ENCODE measurements at regions not wholly inside any gene's neighbourhood (a gene's known extent, or its start where the extent isn't known, plus 50 kb on each side); places are given as distances from the start of the nearest gene placed in this dataset.

DNA sequence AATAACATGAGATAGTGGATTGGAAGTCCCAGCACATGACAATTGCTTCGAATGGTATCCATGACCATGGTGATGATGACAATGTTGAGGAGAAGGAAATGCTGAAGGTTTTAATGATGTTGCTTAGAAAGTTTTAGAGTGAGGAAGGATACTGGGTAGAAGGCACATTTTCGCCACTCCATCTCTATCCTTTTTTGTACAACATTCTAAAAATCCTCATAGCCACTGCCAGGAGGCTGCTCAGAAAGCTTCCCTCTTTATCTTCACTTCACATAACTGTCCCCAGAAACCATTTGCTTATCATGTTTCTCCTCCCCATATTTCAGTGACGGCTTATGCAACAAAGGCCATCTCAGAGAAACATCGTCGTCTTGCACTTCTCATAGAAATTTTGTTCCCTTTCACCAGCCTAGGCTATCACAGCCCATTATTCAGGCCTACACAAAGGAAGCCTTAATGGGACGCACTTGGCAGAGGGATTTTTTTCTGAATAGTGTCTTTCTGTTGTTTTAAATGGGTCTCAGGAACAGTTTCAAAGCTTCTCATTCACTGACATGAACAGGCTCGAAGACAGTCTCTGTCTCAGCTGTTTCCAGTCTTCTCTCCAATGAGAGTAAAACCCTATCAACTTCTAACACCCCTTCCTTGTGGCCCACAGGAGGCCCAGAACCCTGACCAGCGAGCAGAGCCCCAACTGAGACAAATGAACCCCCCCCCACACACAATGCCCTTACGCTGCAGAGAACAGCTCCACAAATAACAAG, 506.7 kb downstream of the HAPSTR1 start:
- Mint-ChIP-seq H3K27me3 (ENCODE audit: low read depth) (no peaks in the 10 kb centered on the region), H3K9me3 (no peaks in the 10 kb centered on the region), H3K4me1 (no peaks in the 10 kb centered on the region), H3K4me3 (no peak overlapping the region), H3K36me3 (no peaks in the 10 kb centered on the region), H3K27ac (no peak overlapping the region)
- DNase-seq (ENCODE audit: low spot score) (no peak), ATAC-seq (no peak)
- CTCF ChIA-PET = no interaction called here
- POLR2A ChIA-PET = no interaction called here
- TF ChIP-seq, protein P1, sequence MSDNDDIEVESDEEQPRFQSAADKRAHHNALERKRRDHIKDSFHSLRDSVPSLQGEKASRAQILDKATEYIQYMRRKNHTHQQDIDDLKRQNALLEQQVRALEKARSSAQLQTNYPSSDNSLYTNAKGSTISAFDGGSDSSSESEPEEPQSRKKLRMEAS (CRISPR knock-in tag; IDR thresholded peaks at IDR 0.05) = no peak
- no peak for TF ChIP-seq TCF7 (CRISPR knock-in tag; IDR thresholded peaks at IDR 0.05; ENCODE audit: low read depth)
- TF ChIP-seq, protein P2, sequence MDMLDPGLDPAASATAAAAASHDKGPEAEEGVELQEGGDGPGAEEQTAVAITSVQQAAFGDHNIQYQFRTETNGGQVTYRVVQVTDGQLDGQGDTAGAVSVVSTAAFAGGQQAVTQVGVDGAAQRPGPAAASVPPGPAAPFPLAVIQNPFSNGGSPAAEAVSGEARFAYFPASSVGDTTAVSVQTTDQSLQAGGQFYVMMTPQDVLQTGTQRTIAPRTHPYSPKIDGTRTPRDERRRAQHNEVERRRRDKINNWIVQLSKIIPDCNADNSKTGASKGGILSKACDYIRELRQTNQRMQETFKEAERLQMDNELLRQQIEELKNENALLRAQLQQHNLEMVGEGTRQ (CRISPR knock-in tag; IDR thresholded peaks at IDR 0.05) = no peak
- TF ChIP-seq FOXK1 (CRISPR knock-in tag; IDR thresholded peaks at IDR 0.05) = no peak
- no peak for TF ChIP-seq ZNF317 (CRISPR knock-in tag; IDR thresholded peaks at IDR 0.05; ENCODE audit: borderline replicate concordance, low read depth)
- TF ChIP-seq, protein P3, sequence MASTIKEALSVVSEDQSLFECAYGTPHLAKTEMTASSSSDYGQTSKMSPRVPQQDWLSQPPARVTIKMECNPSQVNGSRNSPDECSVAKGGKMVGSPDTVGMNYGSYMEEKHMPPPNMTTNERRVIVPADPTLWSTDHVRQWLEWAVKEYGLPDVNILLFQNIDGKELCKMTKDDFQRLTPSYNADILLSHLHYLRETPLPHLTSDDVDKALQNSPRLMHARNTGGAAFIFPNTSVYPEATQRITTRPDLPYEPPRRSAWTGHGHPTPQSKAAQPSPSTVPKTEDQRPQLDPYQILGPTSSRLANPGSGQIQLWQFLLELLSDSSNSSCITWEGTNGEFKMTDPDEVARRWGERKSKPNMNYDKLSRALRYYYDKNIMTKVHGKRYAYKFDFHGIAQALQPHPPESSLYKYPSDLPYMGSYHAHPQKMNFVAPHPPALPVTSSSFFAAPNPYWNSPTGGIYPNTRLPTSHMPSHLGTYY (CRISPR knock-in tag; IDR thresholded peaks at IDR 0.05) = no peak
- no peak for TF ChIP-seq NR3C1 (CRISPR knock-in tag; conservative IDR thresholded peaks at IDR 0.05; ENCODE audit: low read depth)
- no peak for TF ChIP-seq OVOL2 (CRISPR knock-in tag; IDR thresholded peaks at IDR 0.05; ENCODE audit: borderline replicate concordance)
- TF ChIP-seq, protein P4, sequence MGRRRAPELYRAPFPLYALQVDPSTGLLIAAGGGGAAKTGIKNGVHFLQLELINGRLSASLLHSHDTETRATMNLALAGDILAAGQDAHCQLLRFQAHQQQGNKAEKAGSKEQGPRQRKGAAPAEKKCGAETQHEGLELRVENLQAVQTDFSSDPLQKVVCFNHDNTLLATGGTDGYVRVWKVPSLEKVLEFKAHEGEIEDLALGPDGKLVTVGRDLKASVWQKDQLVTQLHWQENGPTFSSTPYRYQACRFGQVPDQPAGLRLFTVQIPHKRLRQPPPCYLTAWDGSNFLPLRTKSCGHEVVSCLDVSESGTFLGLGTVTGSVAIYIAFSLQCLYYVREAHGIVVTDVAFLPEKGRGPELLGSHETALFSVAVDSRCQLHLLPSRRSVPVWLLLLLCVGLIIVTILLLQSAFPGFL (CRISPR knock-in tag; IDR thresholded peaks at IDR 0.05; ENCODE audit: borderline replicate concordance) = no peak
- TF ChIP-seq, protein P5, sequence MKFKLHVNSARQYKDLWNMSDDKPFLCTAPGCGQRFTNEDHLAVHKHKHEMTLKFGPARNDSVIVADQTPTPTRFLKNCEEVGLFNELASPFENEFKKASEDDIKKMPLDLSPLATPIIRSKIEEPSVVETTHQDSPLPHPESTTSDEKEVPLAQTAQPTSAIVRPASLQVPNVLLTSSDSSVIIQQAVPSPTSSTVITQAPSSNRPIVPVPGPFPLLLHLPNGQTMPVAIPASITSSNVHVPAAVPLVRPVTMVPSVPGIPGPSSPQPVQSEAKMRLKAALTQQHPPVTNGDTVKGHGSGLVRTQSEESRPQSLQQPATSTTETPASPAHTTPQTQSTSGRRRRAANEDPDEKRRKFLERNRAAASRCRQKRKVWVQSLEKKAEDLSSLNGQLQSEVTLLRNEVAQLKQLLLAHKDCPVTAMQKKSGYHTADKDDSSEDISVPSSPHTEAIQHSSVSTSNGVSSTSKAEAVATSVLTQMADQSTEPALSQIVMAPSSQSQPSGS (CRISPR knock-in tag; IDR thresholded peaks at IDR 0.05; ENCODE audit: borderline replicate concordance, low read depth) = no peak
- TF ChIP-seq HMGA2 (CRISPR knock-in tag; IDR thresholded peaks at IDR 0.05) = no peak
- TF ChIP-seq, protein P6, sequence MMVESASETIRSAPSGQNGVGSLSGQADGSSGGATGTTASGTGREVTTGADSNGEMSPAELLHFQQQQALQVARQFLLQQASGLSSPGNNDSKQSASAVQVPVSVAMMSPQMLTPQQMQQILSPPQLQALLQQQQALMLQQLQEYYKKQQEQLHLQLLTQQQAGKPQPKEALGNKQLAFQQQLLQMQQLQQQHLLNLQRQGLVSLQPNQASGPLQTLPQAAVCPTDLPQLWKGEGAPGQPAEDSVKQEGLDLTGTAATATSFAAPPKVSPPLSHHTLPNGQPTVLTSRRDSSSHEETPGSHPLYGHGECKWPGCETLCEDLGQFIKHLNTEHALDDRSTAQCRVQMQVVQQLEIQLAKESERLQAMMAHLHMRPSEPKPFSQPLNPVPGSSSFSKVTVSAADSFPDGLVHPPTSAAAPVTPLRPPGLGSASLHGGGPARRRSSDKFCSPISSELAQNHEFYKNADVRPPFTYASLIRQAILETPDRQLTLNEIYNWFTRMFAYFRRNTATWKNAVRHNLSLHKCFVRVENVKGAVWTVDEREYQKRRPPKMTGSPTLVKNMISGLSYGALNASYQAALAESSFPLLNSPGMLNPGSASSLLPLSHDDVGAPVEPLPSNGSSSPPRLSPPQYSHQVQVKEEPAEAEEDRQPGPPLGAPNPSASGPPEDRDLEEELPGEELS (CRISPR knock-in tag; IDR thresholded peaks at IDR 0.05) = no peak
- TF ChIP-seq, protein P7, sequence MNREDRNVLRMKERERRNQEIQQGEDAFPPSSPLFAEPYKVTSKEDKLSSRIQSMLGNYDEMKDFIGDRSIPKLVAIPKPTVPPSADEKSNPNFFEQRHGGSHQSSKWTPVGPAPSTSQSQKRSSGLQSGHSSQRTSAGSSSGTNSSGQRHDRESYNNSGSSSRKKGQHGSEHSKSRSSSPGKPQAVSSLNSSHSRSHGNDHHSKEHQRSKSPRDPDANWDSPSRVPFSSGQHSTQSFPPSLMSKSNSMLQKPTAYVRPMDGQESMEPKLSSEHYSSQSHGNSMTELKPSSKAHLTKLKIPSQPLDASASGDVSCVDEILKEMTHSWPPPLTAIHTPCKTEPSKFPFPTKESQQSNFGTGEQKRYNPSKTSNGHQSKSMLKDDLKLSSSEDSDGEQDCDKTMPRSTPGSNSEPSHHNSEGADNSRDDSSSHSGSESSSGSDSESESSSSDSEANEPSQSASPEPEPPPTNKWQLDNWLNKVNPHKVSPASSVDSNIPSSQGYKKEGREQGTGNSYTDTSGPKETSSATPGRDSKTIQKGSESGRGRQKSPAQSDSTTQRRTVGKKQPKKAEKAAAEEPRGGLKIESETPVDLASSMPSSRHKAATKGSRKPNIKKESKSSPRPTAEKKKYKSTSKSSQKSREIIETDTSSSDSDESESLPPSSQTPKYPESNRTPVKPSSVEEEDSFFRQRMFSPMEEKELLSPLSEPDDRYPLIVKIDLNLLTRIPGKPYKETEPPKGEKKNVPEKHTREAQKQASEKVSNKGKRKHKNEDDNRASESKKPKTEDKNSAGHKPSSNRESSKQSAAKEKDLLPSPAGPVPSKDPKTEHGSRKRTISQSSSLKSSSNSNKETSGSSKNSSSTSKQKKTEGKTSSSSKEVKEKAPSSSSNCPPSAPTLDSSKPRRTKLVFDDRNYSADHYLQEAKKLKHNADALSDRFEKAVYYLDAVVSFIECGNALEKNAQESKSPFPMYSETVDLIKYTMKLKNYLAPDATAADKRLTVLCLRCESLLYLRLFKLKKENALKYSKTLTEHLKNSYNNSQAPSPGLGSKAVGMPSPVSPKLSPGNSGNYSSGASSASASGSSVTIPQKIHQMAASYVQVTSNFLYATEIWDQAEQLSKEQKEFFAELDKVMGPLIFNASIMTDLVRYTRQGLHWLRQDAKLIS (CRISPR knock-in tag; IDR thresholded peaks at IDR 0.05; ENCODE audit: borderline replicate concordance) = no peak
- TF ChIP-seq MYBL2 (CRISPR knock-in tag; IDR thresholded peaks at IDR 0.05) = no peak
- TF ChIP-seq KAT7 (CRISPR knock-in tag; IDR thresholded peaks at IDR 0.05; ENCODE audit: borderline replicate concordance) = no peak

Data from WTC11 (cell line).